Pulmonary artery endothelial cell (primary cell): ENCODE measurements at regions not wholly inside any gene's neighbourhood (a gene's known extent, or its start where the extent isn't known, plus 50 kb on each side); places are given as distances from the start of the nearest gene placed in this dataset.

ENCODE experiments used
- DNase-seq: peaks from one replicate; pipeline ENCODE4 v3.0.0-alpha.2; 2011; ENCODE audit warnings: low read depth, low spot score

- no peak for DNase-seq
These were observed 87.3 kb upstream of the RMDN2 start for GRCh38 chr2:37837628-37838328.

DNA sequence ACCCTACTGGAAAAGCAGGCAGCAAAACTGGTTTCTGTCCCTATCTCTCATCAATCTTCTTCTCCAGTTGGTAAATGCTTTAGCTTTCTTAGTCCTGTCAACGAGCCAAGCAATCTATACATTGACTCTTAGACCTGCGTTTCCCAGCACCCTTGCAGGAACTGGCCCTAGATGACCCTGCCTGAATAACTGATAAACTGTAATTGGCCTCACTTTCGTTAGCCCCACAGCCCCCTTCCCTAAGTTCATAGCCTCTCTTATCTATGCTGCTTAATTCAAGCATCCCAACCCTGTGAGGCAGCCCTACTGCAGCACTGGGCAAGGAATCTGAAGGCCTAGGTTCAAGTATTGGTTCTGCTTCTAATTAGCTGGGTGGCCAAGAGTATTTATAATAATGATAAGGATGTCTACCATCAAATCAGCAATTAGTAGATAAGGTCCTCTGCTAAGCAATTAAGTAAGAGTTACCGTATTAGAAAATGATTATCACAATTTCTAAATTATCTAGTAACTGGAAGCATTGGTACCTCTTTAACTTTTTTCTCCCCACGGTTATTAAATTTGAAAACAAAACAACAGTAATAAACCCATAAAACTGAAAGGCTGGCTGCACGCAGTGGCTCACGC lies 86.4 kb upstream of the RMDN2 start:
- no peak for DNase-seq

DNA sequence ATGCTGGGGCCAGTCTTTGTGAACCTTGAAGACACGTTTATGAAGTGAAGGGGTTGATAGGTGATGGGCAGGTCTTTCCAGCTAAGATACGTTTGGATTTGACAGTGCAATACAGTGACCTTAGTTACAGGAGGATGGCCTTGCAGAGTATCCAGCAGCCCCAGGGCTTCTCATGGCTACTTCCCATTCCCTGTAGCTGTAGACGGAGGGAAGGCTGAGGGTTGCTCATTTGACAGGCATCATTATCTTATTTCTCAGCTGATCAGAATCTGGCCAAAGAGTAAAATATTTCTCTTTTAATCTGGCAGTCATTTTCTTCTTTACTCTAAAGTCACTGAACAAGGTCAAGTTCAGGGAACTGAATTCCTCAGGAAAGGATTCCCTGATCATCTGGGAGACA lies 85.1 kb upstream of the RMDN2 start:
- no peak for DNase-seq

DNA sequence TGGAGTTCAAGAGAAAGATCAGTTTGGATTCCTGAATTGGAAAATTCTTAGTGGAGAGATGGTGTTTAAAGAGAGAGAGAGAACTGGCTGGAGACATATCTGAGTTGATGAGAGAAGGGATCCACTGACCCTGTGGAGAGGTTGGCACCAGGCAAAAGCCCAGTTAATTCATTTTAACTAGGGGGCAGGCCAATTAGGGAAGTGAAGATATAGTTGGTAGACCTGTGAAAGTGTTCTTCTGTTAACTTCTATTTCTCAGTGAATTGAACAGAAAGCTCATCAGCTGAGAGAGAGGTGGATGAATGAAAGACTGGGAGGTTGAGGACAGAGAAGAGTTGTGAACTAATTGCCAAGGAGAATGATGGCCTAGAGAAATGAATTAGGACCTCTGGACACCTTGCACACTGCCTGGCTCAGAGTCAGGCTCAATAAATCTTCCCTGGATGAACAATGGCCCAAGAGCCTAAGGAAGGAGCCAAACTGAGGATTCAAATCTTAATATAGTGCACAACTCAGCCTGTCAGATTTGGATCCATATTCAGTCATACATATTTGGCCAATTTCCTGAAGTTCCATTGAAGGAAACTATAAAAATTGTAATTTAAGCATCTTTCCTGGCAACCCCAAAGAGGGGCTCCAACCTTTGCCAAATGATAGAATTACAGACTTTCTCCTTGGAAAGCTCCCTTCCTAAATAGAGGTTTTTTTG lies 82.2 kb upstream of the RMDN2 start:
- no peak for DNase-seq

GRCh38 chr2:37843556-37843955 lies 81.5 kb upstream of the RMDN2 start:
- DNase-seq = no peak

DNA sequence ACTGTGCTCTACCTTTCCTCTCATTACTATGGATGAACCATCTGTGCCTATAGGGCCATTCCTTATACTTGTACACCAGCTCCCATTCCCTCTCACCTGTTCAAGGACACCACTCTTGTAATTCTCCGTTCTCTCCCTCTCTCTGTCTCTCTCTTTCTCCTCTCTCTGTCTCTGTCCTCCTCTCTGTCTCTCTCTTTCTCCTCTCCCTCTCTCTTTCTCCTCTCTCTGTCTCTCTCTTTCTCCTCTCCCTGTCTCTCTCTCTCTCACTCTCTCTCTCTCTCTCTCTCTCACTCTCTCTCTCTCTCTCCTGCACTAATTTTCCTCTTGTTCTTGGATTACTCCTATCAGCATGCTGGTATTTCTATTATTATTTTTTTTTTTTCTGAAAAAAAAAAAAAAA lies 78.9 kb upstream of the RMDN2 start:
- DNase-seq = no peak

DNA sequence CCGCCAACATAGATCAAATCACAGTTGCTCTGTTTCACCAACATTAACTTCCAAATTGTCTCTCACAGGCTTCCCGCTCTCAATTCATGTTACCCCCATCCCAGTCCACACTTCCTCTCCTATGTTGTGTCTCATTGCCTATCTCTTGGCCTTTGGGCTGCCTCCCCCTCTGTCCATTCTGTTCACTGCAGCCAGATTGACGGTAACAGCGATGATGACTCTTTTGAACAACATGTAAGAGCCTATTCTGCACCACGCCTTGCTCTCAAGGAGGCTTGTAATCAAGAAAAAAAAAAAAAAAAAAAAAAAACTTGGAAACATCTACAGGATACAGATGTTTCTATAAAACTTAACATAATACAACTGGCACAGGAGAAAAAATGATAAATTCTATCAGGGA lies 77.3 kb upstream of the RMDN2 start:
- DNase-seq = no peak

GRCh38 chr2:37848451-37848850 lies 76.6 kb upstream of the RMDN2 start:
- no peak for DNase-seq

GRCh38 chr2:37849911-37850310 lies 75.2 kb upstream of the RMDN2 start:
- no peak for DNase-seq

GRCh38 chr2:37851428-37851827 lies 73.7 kb upstream of the RMDN2 start:
- DNase-seq = no peak

DNA sequence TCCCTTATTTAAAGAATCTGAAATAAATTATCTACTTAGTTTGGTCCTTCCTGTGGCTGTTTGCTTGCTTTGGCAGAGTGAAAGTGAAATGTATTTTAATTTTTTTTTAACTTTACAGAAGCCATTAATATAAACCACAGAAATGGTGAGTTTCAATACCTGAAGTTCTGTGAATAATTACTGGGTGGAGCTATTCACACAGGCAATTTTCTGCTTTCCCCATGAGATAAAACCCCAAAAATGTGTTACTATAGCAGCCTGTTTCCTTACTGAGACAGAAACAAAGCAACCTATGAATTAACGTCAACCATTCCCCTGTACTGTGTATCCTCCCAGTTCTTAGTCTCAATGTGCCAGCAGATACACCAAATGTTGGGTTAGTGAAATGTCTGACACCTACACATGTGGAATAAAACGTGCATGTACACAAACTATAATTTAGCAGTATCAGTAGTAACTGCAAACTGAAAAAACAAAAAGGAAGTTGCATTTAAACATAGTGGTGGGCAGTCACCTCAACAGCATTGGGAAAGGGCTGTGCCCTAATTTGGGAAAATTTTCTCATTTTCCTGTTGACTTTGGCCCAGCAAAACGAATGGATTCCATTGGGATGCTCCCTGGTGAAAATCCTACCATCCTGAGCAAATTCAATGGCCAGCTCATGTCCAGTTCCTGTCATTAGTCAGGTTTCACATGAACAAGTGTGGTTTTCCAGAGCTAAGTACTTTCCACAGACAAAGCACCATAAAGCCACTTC lies 73.1 kb upstream of the RMDN2 start:
- DNase-seq = no peak

- no peak for DNase-seq
These were observed 72.5 kb upstream of the RMDN2 start for GRCh38 chr2:37852585-37853014.

DNA sequence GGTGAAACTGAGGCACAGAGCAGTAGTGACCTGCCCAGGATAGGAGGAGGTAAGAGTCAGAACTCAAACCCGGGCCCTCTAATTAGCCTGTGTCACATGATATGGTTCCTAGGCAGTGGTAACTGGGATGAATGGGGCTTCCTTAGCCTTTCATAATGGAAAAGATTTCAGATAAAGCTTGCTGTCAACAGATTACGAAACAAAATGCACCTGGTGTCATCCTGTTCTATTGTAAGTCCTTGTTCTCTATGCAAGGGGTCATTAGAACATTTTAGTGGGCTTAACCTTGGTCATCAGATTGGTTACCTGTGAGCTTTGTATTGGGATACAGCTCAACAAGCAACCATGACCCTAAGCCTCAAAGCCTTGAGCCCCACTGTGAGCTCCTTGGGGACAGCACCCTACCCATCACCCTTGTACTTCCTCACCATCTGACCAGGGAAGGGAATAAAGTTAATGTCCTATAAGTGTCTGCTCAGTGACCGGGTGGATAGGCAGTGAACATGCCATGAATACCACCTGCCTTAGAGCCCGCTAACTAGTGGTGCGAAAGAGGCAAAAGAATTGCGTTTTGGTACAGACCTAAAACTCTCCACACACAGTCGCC lies 70.3 kb upstream of the RMDN2 start:
- DNase-seq = no peak

GRCh38 chr2:37855283-37856041 lies 69.6 kb upstream of the RMDN2 start:
- DNase-seq = peak; percentile 43

GRCh38 chr2:37856101-37856751 lies 68.9 kb upstream of the RMDN2 start:
- DNase-seq = no peak

- no peak for DNase-seq
These were observed 67.3 kb upstream of the RMDN2 start for GRCh38 chr2:37857575-37858399.

- no peak for DNase-seq
These were observed 66.7 kb upstream of the RMDN2 start for GRCh38 chr2:37858400-37858711.

DNA sequence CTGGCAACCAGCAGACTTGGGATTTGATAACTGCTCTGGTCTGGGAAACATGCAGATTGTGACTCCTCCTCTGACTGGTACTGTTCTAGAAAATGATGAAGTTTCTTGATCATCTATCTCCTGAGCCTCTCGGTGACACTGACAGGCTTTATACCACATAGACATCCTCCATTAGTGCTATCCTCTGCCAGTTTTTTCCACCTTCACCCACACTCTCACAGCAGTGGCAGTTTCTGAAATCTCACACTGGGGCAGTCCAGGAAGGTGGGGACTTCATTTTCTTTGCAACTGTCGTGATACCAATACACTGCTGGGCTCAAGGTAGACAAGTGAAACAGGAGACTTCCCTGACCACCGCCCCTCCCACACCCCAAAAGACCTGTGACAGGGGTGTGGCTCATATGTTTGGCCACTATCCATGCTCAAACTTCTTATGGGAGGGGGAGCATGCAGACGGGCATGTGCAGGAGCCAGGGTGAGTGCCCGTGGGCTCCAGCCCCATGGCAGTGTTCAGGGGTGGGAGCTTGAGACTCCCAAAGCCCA lies 66.3 kb upstream of the RMDN2 start:
- no peak for DNase-seq

GRCh38 chr2:37862620-37863019 lies 62.5 kb upstream of the RMDN2 start:
- no peak for DNase-seq
